GM12878 (cell line): ENCODE measurements at regions not wholly inside any gene's neighbourhood (a gene's known extent, or its start where the extent isn't known, plus 50 kb on each side); places are given as distances from the start of the nearest gene placed in this dataset.

Source experiments
- ATAC-seq: fragments of 200-7000 bp; cut with Tn5 transposase; 3 replicates; pipeline ENCODE4 v1.9.1; 2020; ENCODE audit warnings: mild to moderate bottlenecking, moderate library complexity
- BruUV-seq: library from RNA; stranded (reverse); fragments of 400-500 nt; replicated peaks from 2 replicates; lab custom pipeline; 2021; lab: Mats Ljungman, UMichigan
- CTCF ChIA-PET: fragments of 300-600 bp; sonication (Branson Sonifier 250); formaldehyde crosslinking; extraction: SDS; loops from one replicate; lab custom pipeline; 2021; ENCODE audit warnings: inconsistent platforms; lab: Yijun Ruan, JAX
- POLR2A ChIA-PET: fragments of 350-600 bp; formaldehyde crosslinking; extraction: SDS; loops from one replicate; lab custom pipeline; 2021; ENCODE audit warnings: inconsistent platforms; lab: Charles Lee
- RAD21 ChIA-PET: fragments of 300-600 bp; sonication (Branson Sonifier 250); formaldehyde crosslinking; loops from one replicate; lab custom pipeline; 2023; ENCODE audit warnings: antibody characterized with exemption; ENCODE audit not compliant: unreplicated experiment; lab: Charles Lee
- SMC1A ChIA-PET: fragments of 300-600 bp; sonication (Branson Sonifier 250); formaldehyde crosslinking; loops from one replicate; lab custom pipeline; 2023; ENCODE audit not compliant: unreplicated experiment, uncharacterized antibody; lab: Charles Lee
- DNase-seq: peaks from one replicate; pipeline ENCODE4 v3.0.0-alpha.2; 2011; ENCODE audit warnings: low read depth, low spot score
- FAIRE-seq: peaks from 3 replicates; lab custom pipeline; 2011; peaks lifted over from hg19 to GRCh38; lab: Jason Lieb, UNC
- H2AFZ ChIP-seq: 2 replicates; pipeline ENCODE4 v1.6.0; 2011; ENCODE audit warnings: low read depth, low read length, control low read depth; ENCODE audit not compliant: control insufficient read depth
- H3K27ac ChIP-seq: 2 replicates; pipeline ENCODE4 v1.5.1; 2011; ENCODE audit warnings: control low read depth; ENCODE audit not compliant: control insufficient read depth, insufficient read depth
- H3K27me3 ChIP-seq, 2 experiments: replicated peaks in 1 of 2; 2 replicates each; pipeline versions ENCODE4 v1.6.0 to v1.6.1; 2011; ENCODE audit warnings: low read length in 1 of 2; ENCODE audit not compliant: control insufficient read depth in 2 of 2, insufficient read depth in 2 of 2
- H3K36me3 ChIP-seq, 2 experiments: 2 replicates each; pipeline ENCODE4 v1.5.1; 2011; ENCODE audit warnings: low read length in 1 of 2; ENCODE audit not compliant: control insufficient read depth in 2 of 2, insufficient read depth in 2 of 2
- H3K4me1 ChIP-seq: 2 replicates; pipeline ENCODE4 v1.6.1; 2011; ENCODE audit warnings: mild to moderate bottlenecking, low read length, moderate library complexity, mixed read lengths; ENCODE audit not compliant: control insufficient read depth, insufficient read depth
- H3K4me2 ChIP-seq: 2 replicates; pipeline ENCODE4 v1.6.0; 2011; ENCODE audit warnings: control low read depth; ENCODE audit not compliant: control insufficient read depth, insufficient read depth
- H3K4me3 ChIP-seq: fragments of 200-600 bp; sonication (generic); 2 replicates; pipeline ENCODE4 v1.5.1; 2016
- H3K79me2 ChIP-seq: 2 replicates; pipeline ENCODE4 v1.6.0; 2011; ENCODE audit warnings: low read length; ENCODE audit not compliant: control insufficient read depth, insufficient read depth
- H3K9ac ChIP-seq: 2 replicates; pipeline ENCODE4 v1.8.0; 2011; ENCODE audit warnings: low read length, control low read depth, mixed read lengths; ENCODE audit not compliant: control insufficient read depth, insufficient read depth
- H3K9me3 ChIP-seq: replicated peaks from 3 replicates; pipeline ENCODE4 v1.5.1; 2011; ENCODE audit warnings: mild to moderate bottlenecking, low read length; ENCODE audit not compliant: control insufficient read depth, insufficient read depth
- H4K20me1 ChIP-seq: 2 replicates; pipeline ENCODE4 v1.6.0; 2011; ENCODE audit not compliant: control insufficient read depth, insufficient read depth
- CREB1 ChIP-seq: IDR thresholded peaks from 2 replicates; pipeline ENCODE4 v1.6.1; 2012; ENCODE audit warnings: low read depth, mild to moderate bottlenecking, inconsistent platforms
- IKZF1 ChIP-seq: fragments of 450-650 bp; conservative IDR thresholded peaks from 2 replicates; pipeline ENCODE4 v1.6.1; 2017; ENCODE audit warnings: antibody characterized with exemption, mild to moderate bottlenecking
- JUND ChIP-seq: IDR thresholded peaks from 2 replicates; pipeline ENCODE4 v1.6.1; 2012; ENCODE audit warnings: low read depth, mild to moderate bottlenecking, low read length, improper control_type of control experiment, moderate library complexity
- NKRF ChIP-seq: fragments of 450-650 bp; conservative IDR thresholded peaks from 2 replicates; pipeline ENCODE4 v1.6.1; 2017; ENCODE audit warnings: mild to moderate bottlenecking, moderate library complexity
- NR2C1 ChIP-seq: fragments of 450-650 bp; IDR thresholded peaks from 2 replicates; pipeline ENCODE4 v1.6.1; 2017; ENCODE audit warnings: antibody characterized with exemption, mild to moderate bottlenecking, moderate library complexity
- POU2F2 ChIP-seq: IDR thresholded peaks from 3 replicates; pipeline ENCODE4 v1.6.1; 2011; ENCODE audit warnings: low read depth, mild to moderate bottlenecking, low read length, borderline replicate concordance
- RFX5 ChIP-seq: IDR thresholded peaks from 2 replicates; pipeline ENCODE4 v1.6.1; 2011; ENCODE audit warnings: low read depth, low read length, improper control_type of control experiment
- SUZ12 ChIP-seq: fragments of 200-600 bp; sonication (generic); IDR thresholded peaks from one replicate; pipeline ENCODE4 v1.6.1; 2018; ENCODE audit warnings: antibody characterized with exemption, mild to moderate bottlenecking; ENCODE audit not compliant: unreplicated experiment
- ZNF622 ChIP-seq: fragments of 450-650 bp; IDR thresholded peaks from 2 replicates; pipeline ENCODE4 v1.6.1; 2017; ENCODE audit warnings: mild to moderate bottlenecking, inconsistent platforms
- WGBS: methylation state at CpG from one replicate; pipeline ENCODE4 v1.1.6; 2016; ENCODE audit warnings: low lambda C conversion rate; ENCODE audit not compliant: insufficient replicate concordance, insufficient coverage; ENCODE audit errors: missing lambda C conversion rate; 5-methylcytosine and 5-hydroxymethylcytosine counted together
- in situ Hi-C: fragments of 300-500 bp; cut with MboI; formaldehyde crosslinking; loops from 9 replicates; pipeline ENCODE4 v1.14.3; 2018; ENCODE audit warnings: mixed read lengths
- intact Hi-C: fragments of 100-400 bp; cut with micrococcal nuclease; formaldehyde crosslinking; loops from one replicate; pipeline ENCODE4 v1.14.2; 2022; ENCODE audit not compliant: unreplicated experiment

GRCh38 chr18:53660306-53660705 lies 564.2 kb downstream of the MBD2 start:
- ChIA-PET RAD21 (no interaction called here), CTCF (no interaction called here)
- 42% methylated on average over 2 of the region's 2 CpGs for WGBS

GRCh38 chr18:53657257-53657656 lies 567.2 kb downstream of the MBD2 start:
- WGBS = 4% methylated on average over 2 of the region's 2 CpGs

More at GRCh38 chr18:53660306-53660705, 564.2 kb downstream of the MBD2 start:
- no peak overlapping the region for H3K9ac ChIP-seq
- TF ChIP-seq CREB1 (no peak), IKZF1 (no peak)
- ATAC-seq (no peak), FAIRE-seq (no peak), DNase-seq (no peak)
- no peaks in the 10 kb centered on the region for H3K4me1 ChIP-seq
- H3K27me3 ChIP-seq = no peaks in the 10 kb centered on the region
- intact Hi-C loops = no loop called here
- no peak overlapping the region for H3K27ac ChIP-seq
- no peaks in the 10 kb centered on the region for H4K20me1 ChIP-seq
- no peaks in the 10 kb centered on the region; the same call in 2 of the 3 replicates for H3K9me3 ChIP-seq
- no peaks in the 10 kb centered on the region for H3K79me2 ChIP-seq
- H3K4me2 ChIP-seq = no peak overlapping the region
- in situ Hi-C loops = no loop called here
- no peaks in the 10 kb centered on the region for H3K36me3 ChIP-seq
- BruUV-seq = no TSS peak
- H3K4me3 ChIP-seq = no peak overlapping the region
- ChIA-PET SMC1A (no interaction called here), POLR2A (no interaction called here)
- no peak overlapping the region for H2AFZ ChIP-seq

More at GRCh38 chr18:53657257-53657656, 567.2 kb downstream of the MBD2 start:
- ChIA-PET CTCF (no interaction called here), SMC1A (no interaction called here), RAD21 (no interaction called here), POLR2A (no interaction called here)
- Histone ChIP-seq H4K20me1 (no peaks in the 10 kb centered on the region), H3K9me3 (no peaks in the 10 kb centered on the region; the same call in 2 of the 3 replicates), H3K27me3 (no peaks in the 10 kb centered on the region), H2AFZ (no peak overlapping the region), H3K4me2 (no peak overlapping the region), H3K9ac (no peak overlapping the region), H3K27ac (no peak overlapping the region), H3K36me3 (no peaks in the 10 kb centered on the region), H3K79me2 (no peaks in the 10 kb centered on the region), H3K4me1 (no peaks in the 10 kb centered on the region), H3K4me3 (no peak overlapping the region)
- BruUV-seq = no TSS peak
- intact Hi-C loops = no loop called here
- no peak for DNase-seq
- ATAC-seq = no peak
- FAIRE-seq = no peak
- TF ChIP-seq POU2F2 (no peak), SUZ12 (no peak), NKRF (no peak), RFX5 (no peak), NR2C1 (no peak), ZNF622 (no peak), JUND (no peak)
- in situ Hi-C loops = no loop called here
